Thyroid gland (tissue), 4 donors: ENCODE measurements at regions not wholly inside any gene's neighbourhood (a gene's known extent, or its start where the extent isn't known, plus 50 kb on each side); places are given as distances from the start of the nearest gene placed in this dataset.

Source experiments
- DNase-seq, 2 donors: peaks; one replicate each; pipeline ENCODE4 v3.0.0-alpha.2; 2019
- H3K27ac ChIP-seq, 3 donors: fragments of 200-600 bp; sonication (generic); 1 replicate in 2 of 3; 2 replicates in 1 of 3; pipeline ENCODE4 v1.5.1; 2016 to 2019; ENCODE audit warnings: mild to moderate bottlenecking in 1 of 3, moderate library complexity in 1 of 3
- H3K27me3 ChIP-seq: fragments of 200-600 bp; sonication (generic); one replicate; pipeline ENCODE4 v1.5.1; 2019
- H3K36me3 ChIP-seq, 2 donors: fragments of 200-600 bp; sonication (generic); one replicate each; pipeline ENCODE4 v1.5.1; 2016 to 2019
- H3K4me1 ChIP-seq, 2 donors: fragments of 200-600 bp; sonication (generic); one replicate each; pipeline ENCODE4 v1.5.1; 2017 to 2019
- H3K4me3 ChIP-seq, 3 donors: fragments of 200-600 bp; sonication (generic); replicated peaks in 1 of 3; 1 replicate in 2 of 3; 2 replicates in 1 of 3; pipeline ENCODE4 v1.5.1; 2016; ENCODE audit warnings: mild to moderate bottlenecking in 1 of 3
- H3K9me3 ChIP-seq: fragments of 200-600 bp; sonication (generic); one replicate; pipeline ENCODE4 v1.5.1; 2017
- POLR2A ChIP-seq, 2 donors: fragments of 450-650 bp; IDR thresholded peaks; one replicate each; pipeline ENCODE4 v1.6.1; 2017; ENCODE audit warnings: antibody characterized with exemption in 2 of 2, mild to moderate bottlenecking in 2 of 2, moderate library complexity in 1 of 2
- WGBS, 2 donors: methylation state at CpG; one replicate each; pipeline ENCODE4 v1.1.5; 2017; 5-methylcytosine and 5-hydroxymethylcytosine counted together
- intact Hi-C: fragments of 100-400 bp; cut with DNase I; formaldehyde crosslinking; loops from one replicate; pipeline ENCODE4 v1.15.1; 2023
- TF ChIP-seq, protein P1 (sequence below), 6 experiments: fragments of 200-600 bp in 3 of 6; fragments of 450-650 bp in 3 of 6; sonication (generic) in 3 of 6; IDR thresholded peaks; one replicate each; pipeline ENCODE4 v1.5.1; 2016 to 2019; ENCODE audit warnings: antibody characterized with exemption in 6 of 6, mild to moderate bottlenecking in 2 of 6, inconsistent platforms in 1 of 6, moderate library complexity in 1 of 6

DNA sequence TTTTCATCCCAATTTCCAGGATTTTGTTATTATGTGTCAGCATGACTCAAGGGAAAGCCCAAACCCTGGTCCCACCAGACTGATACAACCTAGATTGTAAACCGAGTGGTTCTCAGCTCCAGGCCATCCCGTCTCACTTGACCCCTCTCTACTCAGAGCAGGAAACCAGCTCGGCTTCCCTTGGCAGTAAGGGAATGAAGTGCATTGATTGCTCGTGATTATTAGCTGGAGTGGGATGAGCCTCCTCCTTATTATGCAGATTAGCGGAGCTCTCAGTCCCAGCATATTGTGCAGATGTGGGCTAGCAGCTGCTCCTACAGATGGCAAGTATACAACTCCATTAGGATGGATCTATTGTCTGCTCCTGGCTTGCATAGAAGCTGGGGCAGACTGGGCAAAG, 167.6 kb downstream of the LNPK start:
- TF ChIP-seq, protein P1, sequence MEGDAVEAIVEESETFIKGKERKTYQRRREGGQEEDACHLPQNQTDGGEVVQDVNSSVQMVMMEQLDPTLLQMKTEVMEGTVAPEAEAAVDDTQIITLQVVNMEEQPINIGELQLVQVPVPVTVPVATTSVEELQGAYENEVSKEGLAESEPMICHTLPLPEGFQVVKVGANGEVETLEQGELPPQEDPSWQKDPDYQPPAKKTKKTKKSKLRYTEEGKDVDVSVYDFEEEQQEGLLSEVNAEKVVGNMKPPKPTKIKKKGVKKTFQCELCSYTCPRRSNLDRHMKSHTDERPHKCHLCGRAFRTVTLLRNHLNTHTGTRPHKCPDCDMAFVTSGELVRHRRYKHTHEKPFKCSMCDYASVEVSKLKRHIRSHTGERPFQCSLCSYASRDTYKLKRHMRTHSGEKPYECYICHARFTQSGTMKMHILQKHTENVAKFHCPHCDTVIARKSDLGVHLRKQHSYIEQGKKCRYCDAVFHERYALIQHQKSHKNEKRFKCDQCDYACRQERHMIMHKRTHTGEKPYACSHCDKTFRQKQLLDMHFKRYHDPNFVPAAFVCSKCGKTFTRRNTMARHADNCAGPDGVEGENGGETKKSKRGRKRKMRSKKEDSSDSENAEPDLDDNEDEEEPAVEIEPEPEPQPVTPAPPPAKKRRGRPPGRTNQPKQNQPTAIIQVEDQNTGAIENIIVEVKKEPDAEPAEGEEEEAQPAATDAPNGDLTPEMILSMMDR (IDR thresholded peaks at IDR 0.05): no peak
- TF ChIP-seq POLR2A (IDR thresholded peaks at IDR 0.05): no peak
- intact Hi-C loops: no loop called here
- DNase-seq: no peak
- Histone ChIP-seq H3K4me3 (no peak overlapping the region), H3K27me3 (no peaks in the 10 kb centered on the region), H3K9me3 (no peaks in the 10 kb centered on the region), H3K36me3 (no peaks in the 10 kb centered on the region), H3K27ac (no peak overlapping the region), H3K4me1 (no peaks in the 10 kb centered on the region)
- WGBS, 2 donors: 33 to 44% methylated on average over 5 of the region's 5 CpGs

DNA sequence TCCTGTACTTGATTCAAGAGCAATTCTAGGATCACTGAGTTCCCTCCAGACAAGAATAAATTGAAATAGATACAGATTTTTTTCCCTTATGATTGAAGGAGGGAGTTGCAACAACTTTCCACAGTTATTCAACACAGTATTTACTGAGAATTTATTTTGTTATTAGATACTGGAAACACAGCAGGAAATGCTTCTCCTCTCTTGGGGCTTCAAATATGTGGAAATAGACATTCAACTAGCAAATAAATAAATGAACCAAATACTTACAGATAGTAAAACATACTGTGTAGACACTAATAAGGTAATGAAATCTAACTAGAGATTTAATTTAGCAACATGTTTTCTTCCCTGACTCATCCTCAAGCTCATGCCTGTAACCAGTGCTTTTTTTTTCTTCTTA, 169.2 kb downstream of the LNPK start:
- DNase-seq: no peak
- Histone ChIP-seq H3K9me3 (no peaks in the 10 kb centered on the region), H3K27me3 (no peaks in the 10 kb centered on the region), H3K36me3 (no peaks in the 10 kb centered on the region), H3K4me3 (no peak overlapping the region), H3K27ac (no peak overlapping the region), H3K4me1 (no peaks in the 10 kb centered on the region)
- intact Hi-C loops: no loop called here
- no peak for TF ChIP-seq POLR2A (IDR thresholded peaks at IDR 0.05)
- TF ChIP-seq, protein P1 (IDR thresholded peaks at IDR 0.05): no peak

DNA sequence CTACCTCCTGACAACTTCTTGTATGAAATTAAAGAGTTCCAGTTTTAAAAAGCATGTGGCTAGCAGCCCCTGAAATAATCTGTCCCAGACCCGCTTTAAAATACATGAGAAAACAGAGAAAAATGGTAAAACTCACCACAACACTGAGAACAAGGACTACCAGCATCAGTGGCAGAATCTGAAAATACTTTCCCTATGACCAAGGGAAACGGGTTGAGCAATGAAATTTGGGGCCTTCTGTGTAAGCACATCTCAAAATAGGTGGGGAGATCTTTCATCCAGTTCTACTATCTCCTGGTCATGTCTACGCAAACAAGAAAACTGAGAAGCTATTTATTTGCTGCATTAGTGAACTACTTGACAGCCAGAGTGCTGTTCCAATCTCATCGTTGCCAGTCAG, 172.3 kb downstream of the LNPK start:
- Histone ChIP-seq H3K9me3 (no peaks in the 10 kb centered on the region), H3K36me3 (no peaks in the 10 kb centered on the region), H3K4me3 (no peak overlapping the region), H3K27me3 (no peaks in the 10 kb centered on the region), H3K4me1 (no peaks in the 10 kb centered on the region), H3K27ac (no peak overlapping the region)
- no peak for DNase-seq
- intact Hi-C loops: no loop called here
- no peak for TF ChIP-seq POLR2A (IDR thresholded peaks at IDR 0.05)
- TF ChIP-seq, protein P1 (IDR thresholded peaks at IDR 0.05): no peak
- 85 to 86% methylated on average over 4 of the region's 4 CpGs for WGBS, 2 donors

DNA sequence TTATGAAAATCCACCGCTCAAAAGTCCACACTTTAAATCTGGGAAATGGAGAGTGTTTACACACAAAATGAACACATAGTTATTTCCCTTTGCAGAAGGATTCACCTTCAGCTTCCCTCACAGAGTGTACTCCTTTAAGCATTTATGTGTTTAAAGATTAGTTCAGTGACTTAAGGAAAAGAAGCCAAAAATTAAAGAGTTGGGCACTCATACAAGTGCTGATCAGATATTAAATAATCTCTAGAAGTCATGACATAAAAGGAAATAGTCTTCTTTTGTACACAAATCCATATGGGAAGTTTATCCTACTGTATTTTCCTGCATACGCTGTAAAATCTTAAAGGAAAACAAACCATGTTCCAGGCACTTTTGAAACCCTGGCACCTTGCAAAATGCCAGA, 174.2 kb downstream of the LNPK start:
- H3K36me3 ChIP-seq: no peaks in the 10 kb centered on the region
- DNase-seq: no peak
- TF ChIP-seq POLR2A (IDR thresholded peaks at IDR 0.05): no peak
- TF ChIP-seq, protein P1 (IDR thresholded peaks at IDR 0.05): no peak
- H3K27ac ChIP-seq: no peak overlapping the region
- no peaks in the 10 kb centered on the region for H3K27me3 ChIP-seq
- no peaks in the 10 kb centered on the region for H3K9me3 ChIP-seq
- WGBS, 2 donors: 63 to 88% methylated on average over 2 of the region's 2 CpGs
- H3K4me1 ChIP-seq: no peaks in the 10 kb centered on the region
- no peak overlapping the region for H3K4me3 ChIP-seq
- intact Hi-C loops: no loop called here

DNA sequence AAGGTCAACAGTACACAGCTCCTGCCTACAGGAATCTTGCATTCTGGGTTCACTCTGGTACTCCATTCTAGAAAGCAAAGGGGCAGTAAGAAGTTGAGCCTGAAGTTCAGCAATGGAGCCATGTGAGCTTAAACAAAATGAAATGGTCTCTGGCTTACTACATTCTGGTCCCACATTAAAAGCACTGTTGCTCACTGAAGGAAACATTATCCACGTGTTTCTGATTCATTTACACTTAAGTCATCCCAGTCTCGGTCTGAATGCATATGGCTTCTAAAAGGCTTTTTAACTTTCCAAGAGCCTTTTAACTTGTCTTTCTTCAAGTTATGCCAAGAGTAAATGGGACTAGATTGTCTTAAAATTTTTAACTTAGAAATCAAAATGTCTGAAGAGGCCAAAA, 177.8 kb downstream of the LNPK start:
- Histone ChIP-seq H3K4me3 (no peak overlapping the region), H3K4me1 (no peaks in the 10 kb centered on the region), H3K27ac (no peak overlapping the region), H3K36me3 (no peaks in the 10 kb centered on the region), H3K27me3 (no peaks in the 10 kb centered on the region), H3K9me3 (no peaks in the 10 kb centered on the region)
- intact Hi-C loops: no loop called here
- TF ChIP-seq, protein P1 (IDR thresholded peaks at IDR 0.05): no peak
- no peak for TF ChIP-seq POLR2A (IDR thresholded peaks at IDR 0.05)
- no peak for DNase-seq
- WGBS, 2 donors: 75 to 84% methylated on average over 2 of the region's 2 CpGs
